HEK293T (cell line): ENCODE measurements at regions not wholly inside any gene's neighbourhood (a gene's known extent, or its start where the extent isn't known, plus 50 kb on each side); places are given as distances from the start of the nearest gene placed in this dataset.

Source experiments
- FOXK2 ChIP-seq: fragments of 450-650 bp; IDR thresholded peaks from 2 replicates; pipeline ENCODE4 v1.6.1; 2016; ENCODE audit warnings: mild to moderate bottlenecking
- LEF1 ChIP-seq: fragments of 450-650 bp; IDR thresholded peaks from 2 replicates; pipeline ENCODE4 v1.6.1; 2017; ENCODE audit warnings: mild to moderate bottlenecking, borderline replicate concordance
- NFRKB ChIP-seq: fragments of 450-650 bp; IDR thresholded peaks from 2 replicates; pipeline ENCODE4 v1.6.1; 2016; ENCODE audit warnings: mild to moderate bottlenecking, moderate library complexity
- PKNOX1 ChIP-seq: fragments of 450-650 bp; IDR thresholded peaks from 2 replicates; pipeline ENCODE4 v1.6.1; 2016

- TF ChIP-seq FOXK2 (no peak), PKNOX1 (no peak), LEF1 (no peak), NFRKB (no peak)
Observed at GRCh38 chr1:67564193-67564592, 120.8 kb upstream of the GADD45A start.
